ENCODE measurements at regions not wholly inside any gene's neighbourhood (a gene's known extent, or its start where the extent isn't known, plus 50 kb on each side); places are given as distances from the start of the nearest gene placed in this dataset.
"Not testable (repeated sequence)": the region's sequence is repeated elsewhere in the genome, so short reads cannot be mapped to it uniquely, and the experiment has no call there.

- not testable (repeated sequence) for TF ChIP-seq CTCF (conservative IDR thresholded peaks at IDR 0.05); EZH2 (IDR thresholded peaks at IDR 0.05; ENCODE audit: low read depth)
These were observed 76.4 kb upstream of the XKR3 start for GRCh38 chr22:16901579-16901978.

All from PC-9 (cell line).